Keratinocyte (primary cell): ENCODE measurements at regions not wholly inside any gene's neighbourhood (a gene's known extent, or its start where the extent isn't known, plus 50 kb on each side); places are given as distances from the start of the nearest gene placed in this dataset.

Experiments
- CTCF ChIP-seq, 3 experiments: IDR thresholded peaks in 1 of 3; conservative IDR thresholded peaks in 1 of 3; optimal IDR thresholded peaks in 1 of 3; 2 replicates in 2 of 3; 3 replicates in 1 of 3; pipeline versions ENCODE3 to v1.5.1; 2011; ENCODE audit warnings: low read length in 3 of 3, mild to moderate bottlenecking in 3 of 3, moderate library complexity in 2 of 3, control low read depth in 1 of 3, inconsistent platforms in 1 of 3; ENCODE audit not compliant: insufficient read depth in 2 of 3; ENCODE audit errors: extremely low read depth in 1 of 3
- EZH2 ChIP-seq: IDR thresholded peaks from one replicate; pipeline ENCODE4 v1.6.1; 2012; ENCODE audit warnings: inconsistent platforms, mild to moderate bottlenecking, low read length, moderate library complexity

GRCh38 chr9:129236441-129237145 is 58.5 kb upstream of the IER5L start:
- TF ChIP-seq CTCF (optimal IDR thresholded peaks at IDR 0.05 in 1 of 3, IDR thresholded peaks at IDR 0.05 in 1 of 3, conservative IDR thresholded peaks at IDR 0.05 in 1 of 3; ENCODE audit: extremely low read depth in 1 of 3, insufficient read depth in 2 of 3, low read length in 3 of 3) (no peak), EZH2 (no peak)
